ENCODE measurements at regions not wholly inside any gene's neighbourhood (a gene's known extent, or its start where the extent isn't known, plus 50 kb on each side); places are given as distances from the start of the nearest gene placed in this dataset.

DNA sequence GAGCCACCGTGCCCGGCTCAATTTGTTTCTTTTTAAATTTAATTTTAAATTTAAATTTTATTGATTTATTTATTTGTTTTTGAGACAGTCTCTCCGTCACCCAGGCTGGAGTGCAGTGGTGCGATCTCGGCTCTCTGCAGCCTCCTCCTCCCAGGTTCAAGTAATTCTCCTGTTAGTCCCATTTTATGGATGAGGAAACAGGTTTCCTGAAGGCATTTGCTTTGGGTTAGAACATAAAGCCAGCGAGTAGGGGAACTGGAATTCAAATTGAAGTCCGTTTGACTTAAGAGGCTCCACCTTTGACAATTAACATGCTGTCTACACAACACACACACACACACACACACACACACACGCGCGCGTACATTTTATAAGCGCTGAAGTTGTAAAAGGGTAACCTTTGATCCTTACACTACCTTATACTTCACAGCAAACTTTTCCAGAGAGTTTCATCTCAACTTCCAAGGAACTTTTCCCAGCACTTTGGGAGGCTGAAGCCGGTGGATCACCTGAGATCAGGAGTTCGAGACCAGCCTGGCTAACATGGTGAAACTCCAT is 232.0 kb downstream of the BCAS1 start:
- no peak overlapping the region for H2AFZ ChIP-seq (ENCODE audit: low read depth, low read length, severe bottlenecking)

DNA sequence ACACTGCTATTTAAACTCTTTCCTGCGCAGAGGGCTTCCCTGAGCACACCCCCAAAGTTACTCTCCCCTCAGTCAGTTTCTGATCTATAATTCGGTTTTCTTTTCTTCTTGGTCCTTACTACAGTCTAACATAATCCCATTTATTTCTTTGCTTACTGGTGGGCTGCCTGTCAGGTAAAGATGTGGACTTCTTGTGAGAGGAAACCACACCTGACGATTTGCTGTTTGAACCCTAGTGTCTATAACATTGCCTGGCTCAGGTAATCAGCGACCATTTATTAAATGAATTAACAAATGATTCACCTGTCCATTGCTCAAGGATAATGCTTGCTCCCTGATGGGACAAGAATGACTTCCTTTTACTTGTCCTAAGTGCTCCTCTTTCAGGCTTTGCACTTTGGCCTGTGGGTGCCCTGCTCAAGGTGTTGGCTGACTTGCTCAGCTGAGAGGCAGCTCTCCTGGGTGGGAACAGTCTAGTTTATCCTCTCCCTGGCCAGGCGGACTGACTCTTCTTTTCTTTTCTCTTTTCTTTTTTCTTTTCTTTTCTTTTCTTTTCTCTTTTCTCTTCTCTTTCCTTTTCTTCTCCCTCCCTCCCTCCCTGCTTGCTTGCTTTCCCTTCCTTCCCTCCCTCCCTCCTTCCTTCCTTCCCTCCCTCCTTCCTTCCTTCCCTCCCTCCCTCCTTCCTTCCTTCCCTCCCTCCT is 233.1 kb downstream of the BCAS1 start:
- Histone ChIP-seq H2AFZ (ENCODE audit: low read depth, low read length, severe bottlenecking) (no peak overlapping the region), H3K9ac (ENCODE audit: low read length) (no peak overlapping the region), H3K4me2 (ENCODE audit: low read depth, low read length, poor library complexity, severe bottlenecking) (no peak overlapping the region)

More for the DNA sequence above, 232.0 kb downstream of the BCAS1 start:
- Histone ChIP-seq H3K9ac (ENCODE audit: low read length) (no peak overlapping the region), H3K9me3 (ENCODE audit: insufficient read depth, low read length) (no peaks in the 10 kb centered on the region), H3K9me2 (replicated peaks; ENCODE audit: insufficient read depth, low read length) (no peaks in the 10 kb centered on the region), H3K27ac (ENCODE audit: low read depth, low read length) (peak overlapping the region; percentile 20; the same call in 1 of the 2 replicates), H3F3A (ENCODE audit: insufficient read depth) (peaks cover 42% of the 10 kb centered on the region), H3K36me3 (ENCODE audit: low read length) (no peaks in the 10 kb centered on the region), H3K79me2 (ENCODE audit: insufficient read depth, low read length) (no peaks in the 10 kb centered on the region), H3K4me3 (ENCODE audit: insufficient read depth, low read length, poor library complexity, severe bottlenecking) (no peak overlapping the region), H3K27me3 (ENCODE audit: low read length) (no peaks in the 10 kb centered on the region), H3K4me2 (ENCODE audit: low read depth, low read length, poor library complexity, severe bottlenecking) (peak overlapping the region; percentile 16), H4K20me1 (ENCODE audit: low read depth, low read length) (no peaks in the 10 kb centered on the region)
- TF ChIP-seq, protein P1, sequence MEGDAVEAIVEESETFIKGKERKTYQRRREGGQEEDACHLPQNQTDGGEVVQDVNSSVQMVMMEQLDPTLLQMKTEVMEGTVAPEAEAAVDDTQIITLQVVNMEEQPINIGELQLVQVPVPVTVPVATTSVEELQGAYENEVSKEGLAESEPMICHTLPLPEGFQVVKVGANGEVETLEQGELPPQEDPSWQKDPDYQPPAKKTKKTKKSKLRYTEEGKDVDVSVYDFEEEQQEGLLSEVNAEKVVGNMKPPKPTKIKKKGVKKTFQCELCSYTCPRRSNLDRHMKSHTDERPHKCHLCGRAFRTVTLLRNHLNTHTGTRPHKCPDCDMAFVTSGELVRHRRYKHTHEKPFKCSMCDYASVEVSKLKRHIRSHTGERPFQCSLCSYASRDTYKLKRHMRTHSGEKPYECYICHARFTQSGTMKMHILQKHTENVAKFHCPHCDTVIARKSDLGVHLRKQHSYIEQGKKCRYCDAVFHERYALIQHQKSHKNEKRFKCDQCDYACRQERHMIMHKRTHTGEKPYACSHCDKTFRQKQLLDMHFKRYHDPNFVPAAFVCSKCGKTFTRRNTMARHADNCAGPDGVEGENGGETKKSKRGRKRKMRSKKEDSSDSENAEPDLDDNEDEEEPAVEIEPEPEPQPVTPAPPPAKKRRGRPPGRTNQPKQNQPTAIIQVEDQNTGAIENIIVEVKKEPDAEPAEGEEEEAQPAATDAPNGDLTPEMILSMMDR (IDR thresholded peaks at IDR 0.05; ENCODE audit: insufficient read depth, low read length, poor library complexity, severe bottlenecking) = no peak
- TF ChIP-seq EZH2phosphoT487 (conservative IDR thresholded peaks at IDR 0.05; ENCODE audit: low read length) = no peak

DNA sequence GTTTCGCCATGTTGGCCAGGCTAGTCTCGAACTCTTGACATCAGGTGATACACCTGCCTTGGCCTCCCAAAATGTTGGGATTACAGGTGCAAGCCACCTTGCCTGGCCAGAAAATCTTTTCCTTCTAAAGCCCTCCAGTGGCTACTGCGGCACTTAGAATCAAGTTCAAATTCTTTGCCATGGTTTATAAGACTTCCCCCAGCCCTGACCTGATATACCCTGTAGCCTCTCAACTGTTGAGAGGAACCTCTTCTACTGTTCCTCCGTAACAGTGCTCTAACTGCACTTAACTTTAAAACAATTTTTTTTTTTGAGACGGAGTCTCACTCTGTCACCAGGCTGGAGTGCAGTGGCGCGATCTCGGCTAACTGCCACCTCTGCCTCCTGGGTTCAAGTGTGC is 235.6 kb downstream of the BCAS1 start:
- Histone ChIP-seq H4K20me1 (ENCODE audit: low read depth, low read length) (no peaks in the 10 kb centered on the region), H3K27ac (ENCODE audit: low read depth, low read length) (peak overlapping the region; percentile 88), H3K9me2 (replicated peaks; ENCODE audit: insufficient read depth, low read length) (no peaks in the 10 kb centered on the region), H3K27me3 (ENCODE audit: low read length) (no peaks in the 10 kb centered on the region), H3K4me2 (ENCODE audit: low read depth, low read length, poor library complexity, severe bottlenecking) (peak overlapping the region; percentile 66), H3K79me2 (ENCODE audit: insufficient read depth, low read length) (no peaks in the 10 kb centered on the region), H3K36me3 (ENCODE audit: low read length) (no peaks in the 10 kb centered on the region), H2AFZ (ENCODE audit: low read depth, low read length, severe bottlenecking) (no peak overlapping the region), H3K9me3 (ENCODE audit: insufficient read depth, low read length) (no peaks in the 10 kb centered on the region), H3K9ac (ENCODE audit: low read length) (peak overlapping the region; percentile 39), H3F3A (ENCODE audit: insufficient read depth) (peaks cover 44% of the 10 kb centered on the region), H3K4me3 (ENCODE audit: insufficient read depth, low read length, poor library complexity, severe bottlenecking) (no peak overlapping the region)
- TF ChIP-seq, protein P1 (IDR thresholded peaks at IDR 0.05; ENCODE audit: insufficient read depth, low read length, poor library complexity, severe bottlenecking) = no peak
- no peak for TF ChIP-seq EZH2phosphoT487 (conservative IDR thresholded peaks at IDR 0.05; ENCODE audit: low read length)

More for the DNA sequence above, 233.1 kb downstream of the BCAS1 start:
- Histone ChIP-seq H3K27ac (ENCODE audit: low read depth, low read length) (peak overlapping the region; percentile 4; the same call in 1 of the 2 replicates), H3K9me3 (ENCODE audit: insufficient read depth, low read length) (no peaks in the 10 kb centered on the region), H3K36me3 (ENCODE audit: low read length) (no peaks in the 10 kb centered on the region), H3K9me2 (replicated peaks; ENCODE audit: insufficient read depth, low read length) (no peaks in the 10 kb centered on the region), H3K27me3 (ENCODE audit: low read length) (no peaks in the 10 kb centered on the region), H4K20me1 (ENCODE audit: low read depth, low read length) (no peaks in the 10 kb centered on the region), H3K79me2 (ENCODE audit: insufficient read depth, low read length) (no peaks in the 10 kb centered on the region), H3K4me3 (ENCODE audit: insufficient read depth, low read length, poor library complexity, severe bottlenecking) (no peak overlapping the region), H3F3A (ENCODE audit: insufficient read depth) (peaks cover 47% of the 10 kb centered on the region)
- TF ChIP-seq, protein P1 (IDR thresholded peaks at IDR 0.05; ENCODE audit: insufficient read depth, low read length, poor library complexity, severe bottlenecking) = no peak
- no peak for TF ChIP-seq EZH2phosphoT487 (conservative IDR thresholded peaks at IDR 0.05; ENCODE audit: low read length)

Measured in SU-DHL-6 (cell line).